Endothelial cell of umbilical vein (primary cell): ENCODE measurements at regions not wholly inside any gene's neighbourhood (a gene's known extent, or its start where the extent isn't known, plus 50 kb on each side); places are given as distances from the start of the nearest gene placed in this dataset.

Source experiments
- BruUV-seq: library from RNA; stranded (reverse); fragments of 400-500 nt; replicated peaks from 2 replicates; lab custom pipeline; 2021; lab: Mats Ljungman, UMichigan
- CTCF ChIA-PET: fragments of 300-600, 350-600 bp; sonication (Branson Sonifier 250); formaldehyde crosslinking; loops from one replicate; lab custom pipeline; 2021; ENCODE audit warnings: antibody characterized with exemption, inconsistent platforms; lab: Charles Lee
- POLR2A ChIA-PET: fragments of 300-600, 350-600 bp; sonication (Branson Sonifier 250); formaldehyde crosslinking; loops from one replicate; lab custom pipeline; 2021; ENCODE audit warnings: antibody characterized with exemption, inconsistent platforms; lab: Charles Lee
- DNase-seq: peaks from one replicate; pipeline ENCODE4 v3.0.0-alpha.2; 2011; ENCODE audit warnings: low read depth, low spot score
- FAIRE-seq: peaks from 2 replicates; lab custom pipeline; 2011; peaks lifted over from hg19 to GRCh38; lab: Jason Lieb, UNC
- H2AFZ ChIP-seq: 2 replicates; pipeline ENCODE4 v1.6.0; 2012; ENCODE audit warnings: low read depth, low read length, control low read depth, inconsistent platforms
- H3K27ac ChIP-seq: 2 replicates; pipeline ENCODE4 v1.5.1; 2011; ENCODE audit warnings: low read depth, mild to moderate bottlenecking, control low read depth, low read length, moderate library complexity; ENCODE audit not compliant: insufficient read depth
- H3K27me3 ChIP-seq, 2 experiments: 2 replicates each; pipeline versions ENCODE4 v1.6.0 to v1.6.1; 2011; ENCODE audit warnings: low read length in 2 of 2, mixed read lengths in 1 of 2; ENCODE audit not compliant: control insufficient read depth in 2 of 2, insufficient read depth in 2 of 2
- H3K36me3 ChIP-seq, 2 experiments: 2 replicates in 1 of 2; 3 replicates in 1 of 2; pipeline ENCODE4 v1.5.1; 2011; ENCODE audit warnings: low read length in 2 of 2, mild to moderate bottlenecking in 1 of 2, moderate library complexity in 1 of 2; ENCODE audit not compliant: control insufficient read depth in 2 of 2, insufficient read depth in 2 of 2; ENCODE audit errors: extremely low read depth in 1 of 2
- H3K4me1 ChIP-seq: 3 replicates; pipeline ENCODE4 v1.5.1; 2011; ENCODE audit warnings: mild to moderate bottlenecking, low read length; ENCODE audit not compliant: control insufficient read depth, insufficient read depth; ENCODE audit errors: extremely low read depth
- H3K4me2 ChIP-seq: 2 replicates; pipeline ENCODE4 v1.6.1; 2011; ENCODE audit warnings: low read length, control low read depth, mixed read lengths; ENCODE audit not compliant: insufficient read depth
- H3K4me3 ChIP-seq, 3 experiments: fragments of 200-600 bp in 1 of 3; sonication (generic), shearing (Covaris generic) in 1 of 3; replicated peaks in 1 of 3; 2 replicates each; pipeline ENCODE4 v1.5.1; 2011 to 2016; ENCODE audit warnings: control low read depth in 3 of 3, low read length in 3 of 3, mild to moderate bottlenecking in 2 of 3, inconsistent platforms in 1 of 3, low read depth in 1 of 3, moderate library complexity in 1 of 3; ENCODE audit not compliant: insufficient read depth in 1 of 3
- H3K79me2 ChIP-seq: 2 replicates; pipeline ENCODE4 v1.6.0; 2012; ENCODE audit warnings: low read length, inconsistent platforms; ENCODE audit not compliant: control insufficient read depth, insufficient read depth
- H3K9ac ChIP-seq: replicated peaks from 2 replicates; pipeline ENCODE3; 2011; ENCODE audit warnings: low read length, control low read depth; ENCODE audit not compliant: insufficient read depth; ENCODE audit errors: extremely low read depth
- H3K9me1 ChIP-seq: replicated peaks from 3 replicates; pipeline ENCODE4 v1.6.0; 2011; ENCODE audit warnings: mild to moderate bottlenecking, low read length; ENCODE audit not compliant: control insufficient read depth, insufficient read depth; ENCODE audit errors: extremely low read depth
- H3K9me3 ChIP-seq: replicated peaks from 2 replicates; pipeline ENCODE4 v1.5.1; 2012; ENCODE audit warnings: low read length, inconsistent platforms; ENCODE audit not compliant: control insufficient read depth, insufficient read depth
- H4K20me1 ChIP-seq: replicated peaks from 2 replicates; pipeline ENCODE3; 2011; ENCODE audit warnings: mild to moderate bottlenecking, low read length; ENCODE audit not compliant: control insufficient read depth, insufficient read depth; ENCODE audit errors: extremely low read depth
- CTCF ChIP-seq, 2 donors: IDR thresholded peaks; 1 replicate in 1 of 2; 2 replicates in 1 of 2; pipeline ENCODE4 v1.5.1; 2011; ENCODE audit warnings: low read length in 2 of 2, mild to moderate bottlenecking in 2 of 2, moderate library complexity in 2 of 2, control low read depth in 1 of 2, inconsistent platforms in 1 of 2, low read depth in 1 of 2; ENCODE audit not compliant: insufficient read depth in 1 of 2; ENCODE audit errors: extremely low read depth in 1 of 2
- EZH2 ChIP-seq: IDR thresholded peaks from 2 replicates; pipeline ENCODE4 v1.6.1; 2012; ENCODE audit warnings: borderline replicate concordance, low read depth, mild to moderate bottlenecking, moderate library complexity, low read length, inconsistent platforms; ENCODE audit not compliant: severe bottlenecking
- FOS ChIP-seq: IDR thresholded peaks from 2 replicates; pipeline ENCODE4 v1.6.1; 2011; ENCODE audit warnings: mild to moderate bottlenecking, low read length, moderate library complexity, borderline replicate concordance; ENCODE audit not compliant: insufficient read depth
- GATA2 ChIP-seq: IDR thresholded peaks from 2 replicates; pipeline ENCODE4 v1.7.0; 2011; ENCODE audit warnings: low read depth, mild to moderate bottlenecking, moderate library complexity, mixed read lengths, low read length; ENCODE audit not compliant: insufficient read length, insufficient read depth
- JUN ChIP-seq: IDR thresholded peaks from 2 replicates; pipeline ENCODE4 v1.6.1; 2011; ENCODE audit warnings: borderline replicate concordance, low read depth; ENCODE audit not compliant: insufficient read length, insufficient read depth
- MAX ChIP-seq: IDR thresholded peaks from 2 replicates; pipeline ENCODE4 v1.6.1; 2011; ENCODE audit not compliant: insufficient read depth, insufficient read length
- MYC ChIP-seq: IDR thresholded peaks from one replicate; pipeline ENCODE4 v1.6.1; 2011; ENCODE audit warnings: mild to moderate bottlenecking, low read depth, low read length
- POLR2A ChIP-seq: IDR thresholded peaks from 2 replicates; pipeline ENCODE4 v1.6.1; 2012; ENCODE audit warnings: low read depth, mild to moderate bottlenecking, control low read depth, low read length
- POLR2AphosphoS5 ChIP-seq: IDR thresholded peaks from 2 replicates; pipeline ENCODE4 v1.6.1; 2012; ENCODE audit warnings: low read depth, mild to moderate bottlenecking, control low read depth, low read length, moderate library complexity; ENCODE audit not compliant: insufficient read depth
- dilution Hi-C: fragments of 300-500 bp; cut with MboI; formaldehyde crosslinking; loops from one replicate; pipeline ENCODE4 v1.15.0; 2019; ENCODE audit warnings: low sequenced_read_pairs; ENCODE audit not compliant: extremely low pct_ligation_motif_present
- intact Hi-C: fragments of 100-400 bp; cut with micrococcal nuclease; formaldehyde crosslinking; loops from one replicate; pipeline ENCODE4 v1.10.0; 2022

GRCh38 chr13:109276261-109276660 is 510.1 kb downstream of the IRS2 start:
- Histone ChIP-seq H3K27ac (no peak overlapping the region), H3K4me3 (no peak overlapping the region), H3K9me1 (no peaks in the 10 kb centered on the region), H3K4me2 (no peak overlapping the region), H3K79me2 (no peaks in the 10 kb centered on the region), H3K27me3 (no peaks in the 10 kb centered on the region), H4K20me1 (no peaks in the 10 kb centered on the region), H2AFZ (no peak overlapping the region), H3K9ac (no peak overlapping the region), H3K36me3 (no peaks in the 10 kb centered on the region), H3K9me3 (no peaks in the 10 kb centered on the region), H3K4me1 (peaks cover 27% of the 10 kb centered on the region)
- dilution Hi-C loops (no loop called here), intact Hi-C loops (loop anchor here (10.0 kb wide), 1 partner anchor 509 kb away; the partner anchor contains the start of gene IRS2)
- no TSS peak for BruUV-seq
- FAIRE-seq (no peak), DNase-seq (no peak)
- ChIA-PET CTCF (interaction anchor here (3.0 kb wide), 1 partner anchor 121 kb away, joined by 8 read pairs; no protein-coding TSS in a partner anchor), POLR2A (interaction anchor here (0.6 kb wide), 1 partner anchor 32 kb away, joined by 3 read pairs; no protein-coding TSS in a partner anchor)
- TF ChIP-seq POLR2A: no peak
- no peak for TF ChIP-seq MYC
- TF ChIP-seq FOS: no peak
- TF ChIP-seq JUN: no peak
- TF ChIP-seq GATA2: no peak
- TF ChIP-seq CTCF (IDR thresholded peaks at IDR 0.05; ENCODE audit: extremely low read depth in 1 of 2, insufficient read depth in 1 of 2, low read depth in 1 of 2, low read length in 2 of 2): no peak
- no peak for TF ChIP-seq POLR2AphosphoS5
- TF ChIP-seq EZH2: no peak
- TF ChIP-seq MAX: no peak
